ENCODE measurements at regions not wholly inside any gene's neighbourhood (a gene's known extent, or its start where the extent isn't known, plus 50 kb on each side); places are given as distances from the start of the nearest gene placed in this dataset.

DNA sequence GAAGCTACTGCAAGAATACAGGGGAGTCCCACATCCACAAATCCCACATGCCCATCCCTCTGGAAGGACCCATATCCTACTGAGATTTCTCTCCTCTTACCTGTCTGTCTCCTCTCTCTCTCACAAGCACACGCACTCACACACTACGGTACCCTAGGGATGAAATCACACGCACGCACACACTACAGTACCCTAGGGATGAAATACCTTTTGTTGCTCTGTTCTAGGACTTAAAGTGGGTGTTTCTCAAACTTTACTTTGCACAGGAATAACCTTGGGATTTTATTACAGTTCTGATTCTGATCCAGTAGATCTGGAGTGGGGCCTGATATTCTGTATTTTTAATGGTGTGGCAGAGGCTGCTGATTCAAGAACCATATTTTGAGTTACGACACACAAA, 622.2 kb upstream of the ZNF385D start:
- no peak for TF ChIP-seq EP300 (IDR thresholded peaks at IDR 0.05; ENCODE audit: low read depth)
- TF ChIP-seq, protein P1, sequence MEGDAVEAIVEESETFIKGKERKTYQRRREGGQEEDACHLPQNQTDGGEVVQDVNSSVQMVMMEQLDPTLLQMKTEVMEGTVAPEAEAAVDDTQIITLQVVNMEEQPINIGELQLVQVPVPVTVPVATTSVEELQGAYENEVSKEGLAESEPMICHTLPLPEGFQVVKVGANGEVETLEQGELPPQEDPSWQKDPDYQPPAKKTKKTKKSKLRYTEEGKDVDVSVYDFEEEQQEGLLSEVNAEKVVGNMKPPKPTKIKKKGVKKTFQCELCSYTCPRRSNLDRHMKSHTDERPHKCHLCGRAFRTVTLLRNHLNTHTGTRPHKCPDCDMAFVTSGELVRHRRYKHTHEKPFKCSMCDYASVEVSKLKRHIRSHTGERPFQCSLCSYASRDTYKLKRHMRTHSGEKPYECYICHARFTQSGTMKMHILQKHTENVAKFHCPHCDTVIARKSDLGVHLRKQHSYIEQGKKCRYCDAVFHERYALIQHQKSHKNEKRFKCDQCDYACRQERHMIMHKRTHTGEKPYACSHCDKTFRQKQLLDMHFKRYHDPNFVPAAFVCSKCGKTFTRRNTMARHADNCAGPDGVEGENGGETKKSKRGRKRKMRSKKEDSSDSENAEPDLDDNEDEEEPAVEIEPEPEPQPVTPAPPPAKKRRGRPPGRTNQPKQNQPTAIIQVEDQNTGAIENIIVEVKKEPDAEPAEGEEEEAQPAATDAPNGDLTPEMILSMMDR (IDR thresholded peaks at IDR 0.05) = no peak
